GM12878 (cell line): ENCODE measurements at regions not wholly inside any gene's neighbourhood (a gene's known extent, or its start where the extent isn't known, plus 50 kb on each side); places are given as distances from the start of the nearest gene placed in this dataset.

Source experiments
- ATAC-seq: fragments of 200-7000 bp; cut with Tn5 transposase; 3 replicates; pipeline ENCODE4 v1.9.1; 2020; ENCODE audit warnings: mild to moderate bottlenecking, moderate library complexity
- BruUV-seq: library from RNA; stranded (reverse); fragments of 400-500 nt; replicated peaks from 2 replicates; lab custom pipeline; 2021; lab: Mats Ljungman, UMichigan
- CTCF ChIA-PET: fragments of 300-600 bp; sonication (Branson Sonifier 250); formaldehyde crosslinking; extraction: SDS; loops from one replicate; lab custom pipeline; 2021; ENCODE audit warnings: inconsistent platforms; lab: Yijun Ruan, JAX
- POLR2A ChIA-PET: fragments of 350-600 bp; formaldehyde crosslinking; extraction: SDS; loops from one replicate; lab custom pipeline; 2021; ENCODE audit warnings: inconsistent platforms; lab: Charles Lee
- RAD21 ChIA-PET: fragments of 300-600 bp; sonication (Branson Sonifier 250); formaldehyde crosslinking; loops from one replicate; lab custom pipeline; 2023; ENCODE audit warnings: antibody characterized with exemption; ENCODE audit not compliant: unreplicated experiment; lab: Charles Lee
- SMC1A ChIA-PET: fragments of 300-600 bp; sonication (Branson Sonifier 250); formaldehyde crosslinking; loops from one replicate; lab custom pipeline; 2023; ENCODE audit not compliant: unreplicated experiment, uncharacterized antibody; lab: Charles Lee
- DNase-seq: peaks from one replicate; pipeline ENCODE4 v3.0.0-alpha.2; 2011; ENCODE audit warnings: low read depth, low spot score
- FAIRE-seq: peaks from 3 replicates; lab custom pipeline; 2011; peaks lifted over from hg19 to GRCh38; lab: Jason Lieb, UNC
- H2AFZ ChIP-seq: 2 replicates; pipeline ENCODE4 v1.6.0; 2011; ENCODE audit warnings: low read depth, low read length, control low read depth; ENCODE audit not compliant: control insufficient read depth
- H3K27ac ChIP-seq: 2 replicates; pipeline ENCODE4 v1.5.1; 2011; ENCODE audit warnings: control low read depth; ENCODE audit not compliant: control insufficient read depth, insufficient read depth
- H3K27me3 ChIP-seq, 2 experiments: replicated peaks in 1 of 2; 2 replicates each; pipeline versions ENCODE4 v1.6.0 to v1.6.1; 2011; ENCODE audit warnings: low read length in 1 of 2; ENCODE audit not compliant: control insufficient read depth in 2 of 2, insufficient read depth in 2 of 2
- H3K36me3 ChIP-seq, 2 experiments: 2 replicates each; pipeline ENCODE4 v1.5.1; 2011; ENCODE audit warnings: low read length in 1 of 2; ENCODE audit not compliant: control insufficient read depth in 2 of 2, insufficient read depth in 2 of 2
- H3K4me1 ChIP-seq: 2 replicates; pipeline ENCODE4 v1.6.1; 2011; ENCODE audit warnings: mild to moderate bottlenecking, low read length, moderate library complexity, mixed read lengths; ENCODE audit not compliant: control insufficient read depth, insufficient read depth
- H3K4me2 ChIP-seq: 2 replicates; pipeline ENCODE4 v1.6.0; 2011; ENCODE audit warnings: control low read depth; ENCODE audit not compliant: control insufficient read depth, insufficient read depth
- H3K4me3 ChIP-seq: fragments of 200-600 bp; sonication (generic); 2 replicates; pipeline ENCODE4 v1.5.1; 2016
- H3K79me2 ChIP-seq: 2 replicates; pipeline ENCODE4 v1.6.0; 2011; ENCODE audit warnings: low read length; ENCODE audit not compliant: control insufficient read depth, insufficient read depth
- H3K9ac ChIP-seq: 2 replicates; pipeline ENCODE4 v1.8.0; 2011; ENCODE audit warnings: low read length, control low read depth, mixed read lengths; ENCODE audit not compliant: control insufficient read depth, insufficient read depth
- H3K9me3 ChIP-seq: replicated peaks from 3 replicates; pipeline ENCODE4 v1.5.1; 2011; ENCODE audit warnings: mild to moderate bottlenecking, low read length; ENCODE audit not compliant: control insufficient read depth, insufficient read depth
- H4K20me1 ChIP-seq: 2 replicates; pipeline ENCODE4 v1.6.0; 2011; ENCODE audit not compliant: control insufficient read depth, insufficient read depth
- EP300 ChIP-seq, 2 experiments: fragments of 150-350 bp in 1 of 2; IDR thresholded peaks; 2 replicates each; pipeline ENCODE4 v1.6.1; 2011 to 2012; ENCODE audit warnings: low read depth in 2 of 2, low read length in 2 of 2, borderline replicate concordance in 1 of 2, improper control_type of control experiment in 1 of 2, inconsistent platforms in 1 of 2; ENCODE audit not compliant: control insufficient read depth in 1 of 2
- HDAC6 ChIP-seq: fragments of 200-600 bp; sonication (generic); IDR thresholded peaks from one replicate; pipeline ENCODE4 v1.8.0; 2017; ENCODE audit warnings: antibody characterized with exemption; ENCODE audit not compliant: unreplicated experiment
- REST ChIP-seq: IDR thresholded peaks from 2 replicates; pipeline ENCODE4 v1.6.1; 2012; ENCODE audit warnings: mild to moderate bottlenecking, low read depth, low read length
- WGBS: methylation state at CpG from one replicate; pipeline ENCODE4 v1.1.6; 2016; ENCODE audit warnings: low lambda C conversion rate; ENCODE audit not compliant: insufficient replicate concordance, insufficient coverage; ENCODE audit errors: missing lambda C conversion rate; 5-methylcytosine and 5-hydroxymethylcytosine counted together
- in situ Hi-C: fragments of 300-500 bp; cut with MboI; formaldehyde crosslinking; loops from 9 replicates; pipeline ENCODE4 v1.14.3; 2018; ENCODE audit warnings: mixed read lengths
- intact Hi-C: fragments of 100-400 bp; cut with micrococcal nuclease; formaldehyde crosslinking; loops from one replicate; pipeline ENCODE4 v1.14.2; 2022; ENCODE audit not compliant: unreplicated experiment

- Histone ChIP-seq H3K4me1 (no peaks in the 10 kb centered on the region), H4K20me1 (no peaks in the 10 kb centered on the region), H3K79me2 (no peaks in the 10 kb centered on the region), H3K36me3 (no peaks in the 10 kb centered on the region), H3K27ac (no peak overlapping the region), H3K4me2 (no peak overlapping the region), H2AFZ (no peak overlapping the region), H3K27me3 (no peaks in the 10 kb centered on the region), H3K9me3 (no peaks in the 10 kb centered on the region), H3K9ac (no peak overlapping the region), H3K4me3 (no peak overlapping the region)
- ATAC-seq (no peak), DNase-seq (no peak), FAIRE-seq (no peak)
- POLR2A ChIA-PET, result no interaction called here
- BruUV-seq, result no TSS peak
- intact Hi-C loops (no loop called here), in situ Hi-C loops (no loop called here)
- SMC1A ChIA-PET, result no interaction called here
- CTCF ChIA-PET, result interaction anchor here (0.9 to 1.5 kb wide), 3 partner anchors 10 to 28 kb away, joined by 3 to 5 read pairs (median 4); no protein-coding TSS in a partner anchor
- RAD21 ChIA-PET, result no interaction called here
- TF ChIP-seq EP300 (IDR thresholded peaks at IDR 0.05; ENCODE audit: borderline replicate concordance in 1 of 2, control insufficient read depth in 1 of 2, low read depth in 2 of 2, low read length in 2 of 2) (no peak), REST (no peak), HDAC6 (no peak)
These were observed 297.2 kb upstream of the FIGN start for GRCh38 chr2:164032995-164033394.

GRCh38 chr2:164030623-164031022, 294.8 kb upstream of the FIGN start:
- CTCF ChIA-PET, result no interaction called here
- DNase-seq (no peak), ATAC-seq (no peak), FAIRE-seq (no peak)
- Histone ChIP-seq H3K36me3 (no peaks in the 10 kb centered on the region), H3K4me1 (no peaks in the 10 kb centered on the region), H3K27me3 (no peaks in the 10 kb centered on the region), H3K27ac (no peak overlapping the region), H3K79me2 (no peaks in the 10 kb centered on the region), H3K9ac (no peak overlapping the region), H3K4me3 (no peak overlapping the region), H3K9me3 (no peaks in the 10 kb centered on the region), H4K20me1 (no peaks in the 10 kb centered on the region), H2AFZ (no peak overlapping the region), H3K4me2 (no peak overlapping the region)
- TF ChIP-seq HDAC6, result no peak
- POLR2A ChIA-PET, result no interaction called here
- RAD21 ChIA-PET, result no interaction called here
- SMC1A ChIA-PET, result interaction anchor here (2.1 kb wide), 1 partner anchor 17 kb away, joined by 4 read pairs; no protein-coding TSS in a partner anchor
- in situ Hi-C loops (no loop called here), intact Hi-C loops (no loop called here)
- WGBS, result 22% methylated on average over 2 of the region's 2 CpGs
- no TSS peak for BruUV-seq
